DMS114 treated with DMSO at 0.1 percent for 48 hours (cell line): ENCODE measurements at regions not wholly inside any gene's neighbourhood (a gene's known extent, or its start where the extent isn't known, plus 50 kb on each side); places are given as distances from the start of the nearest gene placed in this dataset.
"Not testable (repeated sequence)": the region's sequence is repeated elsewhere in the genome, so short reads cannot be mapped to it uniquely, and the experiment has no call there.

Experiments used
- DNase-seq: peaks from one replicate; lab custom pipeline; 2025; ENCODE audit not compliant: unreplicated experiment; lab: John Stamatoyannopoulos, UW

GRCh38 chr6:131490441-131490840 lies 82.6 kb upstream of the ARG1 start:
- DNase-seq: no peak

GRCh38 chr6:131492932-131493573 lies 80.0 kb upstream of the ARG1 start:
- no peak for DNase-seq

- not testable (repeated sequence) for DNase-seq
These were observed 68.6 kb upstream of the ARG1 start for GRCh38 chr6:131504387-131504786.

DNA sequence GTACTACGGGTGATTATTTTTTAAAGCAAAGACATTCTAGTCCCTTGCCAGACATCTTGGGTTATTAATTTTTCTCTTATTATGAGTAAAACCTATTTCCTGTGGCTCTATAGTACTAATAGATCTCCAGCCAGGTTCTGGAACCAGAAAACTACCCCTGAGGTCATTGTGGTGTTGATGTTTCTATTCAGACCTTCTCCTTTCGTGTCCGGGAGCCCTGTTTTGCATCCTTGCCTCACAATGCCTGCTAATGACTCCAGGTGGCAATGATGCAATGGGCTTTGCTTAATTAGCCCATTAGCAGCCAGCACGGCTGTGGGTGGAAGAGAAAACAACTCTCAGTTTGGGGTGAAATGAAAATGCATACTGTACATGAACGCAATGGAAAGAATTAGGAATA lies 62.9 kb upstream of the ARG1 start:
- DNase-seq: no peak

GRCh38 chr6:131510591-131510990 lies 62.4 kb upstream of the ARG1 start:
- no peak for DNase-seq

DNA sequence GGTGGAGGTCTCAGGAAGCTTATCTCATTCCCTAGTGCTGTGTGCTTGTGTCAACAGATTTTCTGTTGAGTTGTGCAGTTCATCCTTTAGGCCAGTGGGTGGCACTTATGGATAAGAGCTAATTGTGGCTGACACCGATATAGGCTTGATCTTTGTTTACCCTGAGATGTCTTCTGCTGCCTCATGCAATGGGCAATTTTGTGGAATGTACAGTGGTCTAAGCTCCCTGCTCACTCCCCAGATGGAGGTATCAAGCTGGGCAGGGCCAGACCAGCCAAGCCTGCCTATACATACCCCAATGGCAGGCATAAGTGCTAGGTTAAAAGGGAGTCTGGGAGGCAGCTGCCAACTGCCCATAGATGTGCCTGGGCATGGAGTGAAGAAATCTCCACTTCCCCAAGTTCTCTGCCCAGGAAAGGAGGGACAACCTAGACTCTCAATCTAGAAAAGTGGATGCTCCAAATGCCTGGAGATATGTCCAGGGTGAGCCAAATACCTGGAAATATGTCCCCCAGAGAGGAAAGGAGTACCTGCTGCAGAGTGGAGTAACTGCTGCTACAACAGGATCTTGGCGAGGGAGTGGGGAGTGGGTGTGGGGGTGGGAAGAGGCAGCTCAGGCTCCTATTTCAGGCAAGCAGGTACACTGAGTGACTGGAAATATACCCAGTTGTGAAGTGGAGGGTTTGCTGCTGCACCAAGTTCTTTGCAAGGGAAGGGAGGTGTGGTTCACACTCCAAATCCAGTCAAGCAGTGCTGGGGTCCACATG lies 53.2 kb upstream of the ARG1 start:
- peak; percentile 22 for DNase-seq
